Sigmoid colon (tissue), 6 donors: ENCODE measurements at regions not wholly inside any gene's neighbourhood (a gene's known extent, or its start where the extent isn't known, plus 50 kb on each side); places are given as distances from the start of the nearest gene placed in this dataset.

Experiments
- DNase-seq: peaks from one replicate; pipeline ENCODE4 v3.0.0-alpha.2; 2019
- H3K27ac ChIP-seq, 4 donors: fragments of 200-600 bp; sonication (generic); one replicate each; pipeline ENCODE4 v1.5.1; 2016 to 2019; ENCODE audit warnings: mild to moderate bottlenecking in 1 of 4
- H3K27me3 ChIP-seq, 3 donors: fragments of 200-600 bp; sonication (generic); one replicate each; pipeline ENCODE4 v1.5.1; 2019; ENCODE audit warnings: mild to moderate bottlenecking in 1 of 3
- H3K36me3 ChIP-seq, 4 donors: fragments of 200-600 bp; sonication (generic); one replicate each; pipeline ENCODE4 v1.5.1; 2016 to 2019
- H3K4me1 ChIP-seq, 4 donors: fragments of 200-600 bp; sonication (generic); one replicate each; pipeline ENCODE4 v1.5.1; 2017 to 2019
- H3K4me3 ChIP-seq, 4 donors: fragments of 200-600 bp; sonication (generic); one replicate each; pipeline ENCODE4 v1.5.1; 2017 to 2019; ENCODE audit warnings: mild to moderate bottlenecking in 2 of 4, moderate library complexity in 1 of 4
- H3K9me3 ChIP-seq, 4 donors: fragments of 200-600 bp in 3 of 4; sonication (generic) in 3 of 4; one replicate each; pipeline versions ENCODE4 v1.5.1 to v1.6.1; 2013 to 2019
- CTCF ChIP-seq, 4 experiments: fragments of 450-650 bp in 3 of 4; fragments of 200-600 bp in 1 of 4; IDR thresholded peaks; one replicate each; pipeline ENCODE4 v1.5.1; 2016 to 2019; ENCODE audit warnings: antibody characterized with exemption in 4 of 4, mild to moderate bottlenecking in 3 of 4, moderate library complexity in 2 of 4
- EP300 ChIP-seq, 4 donors: sonication (generic); formaldehyde crosslinking; IDR thresholded peaks; one replicate each; pipeline ENCODE4 v1.6.1; 2017; ENCODE audit warnings: antibody characterized with exemption in 4 of 4
- POLR2A ChIP-seq, 2 donors: fragments of 450-650 bp; IDR thresholded peaks; one replicate each; pipeline ENCODE4 v1.6.1; 2016; ENCODE audit warnings: antibody characterized with exemption in 2 of 2, mild to moderate bottlenecking in 2 of 2, moderate library complexity in 2 of 2
- POLR2AphosphoS5 ChIP-seq, 4 donors: sonication (generic); formaldehyde crosslinking; IDR thresholded peaks; one replicate each; pipeline ENCODE4 v1.6.1; 2017; ENCODE audit warnings: antibody characterized with exemption in 4 of 4
- WGBS, 2 donors: extraction: QIAGEN DNeasy Blood & Tissue Kit; methylation state at CpG; one replicate each; pipeline ENCODE4 v1.1.7; 2013; 5-methylcytosine and 5-hydroxymethylcytosine counted together
- intact Hi-C: fragments of 100-400 bp; cut with DNase I; formaldehyde crosslinking; loops from one replicate; pipeline ENCODE4 v1.15.1; 2023
- donor health status: healthy with polysubstance abuse.
- donor health status: healthy.

- no peaks in the 10 kb centered on the region for H3K4me1 ChIP-seq
- no peak overlapping the region for H3K27ac ChIP-seq
- no peaks in the 10 kb centered on the region for H3K36me3 ChIP-seq
- WGBS, 2 donors = 5 to 49% methylated on average over 2 of the region's 2 CpGs
- H3K27me3 ChIP-seq = no peaks in the 10 kb centered on the region
- intact Hi-C loops = no loop called here
- no peak overlapping the region for H3K4me3 ChIP-seq
- H3K9me3 ChIP-seq = no peaks in the 10 kb centered on the region
- TF ChIP-seq CTCF (IDR thresholded peaks at IDR 0.05) (no peak), POLR2A (IDR thresholded peaks at IDR 0.05) (no peak), POLR2AphosphoS5 (IDR thresholded peaks at IDR 0.05) (no peak), EP300 (IDR thresholded peaks at IDR 0.05) (no peak)
- DNase-seq = no peak
Measured at GRCh38 chr4:148680884-148681283, 238.7 kb upstream of the NR3C2 start.

- H3K4me3 ChIP-seq = no peak overlapping the region
- no peaks in the 10 kb centered on the region for H3K4me1 ChIP-seq
- DNase-seq = no peak
- H3K27me3 ChIP-seq = no peaks in the 10 kb centered on the region
- no peaks in the 10 kb centered on the region for H3K9me3 ChIP-seq
- no peaks in the 10 kb centered on the region for H3K36me3 ChIP-seq
- no peak overlapping the region for H3K27ac ChIP-seq
- TF ChIP-seq POLR2A (IDR thresholded peaks at IDR 0.05) (no peak), POLR2AphosphoS5 (IDR thresholded peaks at IDR 0.05) (no peak), CTCF (IDR thresholded peaks at IDR 0.05) (no peak), EP300 (IDR thresholded peaks at IDR 0.05) (no peak)
- intact Hi-C loops = loop anchor here (2.0 kb wide), 1 partner anchor 70 kb away; no protein-coding TSS in a partner anchor
Measured at GRCh38 chr4:148676344-148676743, 234.1 kb upstream of the NR3C2 start.

- no peak overlapping the region for H3K27ac ChIP-seq
- H3K9me3 ChIP-seq = no peaks in the 10 kb centered on the region
- no peak for DNase-seq
- no peak overlapping the region for H3K4me3 ChIP-seq
- TF ChIP-seq POLR2A (IDR thresholded peaks at IDR 0.05) = no peak
- no peak for TF ChIP-seq EP300 (IDR thresholded peaks at IDR 0.05)
- TF ChIP-seq POLR2AphosphoS5 (IDR thresholded peaks at IDR 0.05) = no peak
- no peak for TF ChIP-seq CTCF (IDR thresholded peaks at IDR 0.05)
- H3K27me3 ChIP-seq = no peaks in the 10 kb centered on the region
- no peaks in the 10 kb centered on the region for H3K4me1 ChIP-seq
- intact Hi-C loops = no loop called here
- 44 to 75% methylated on average over 3 of the region's 3 CpGs for WGBS, 2 donors
- no peaks in the 10 kb centered on the region for H3K36me3 ChIP-seq
Measured at GRCh38 chr4:148674876-148675275, 232.7 kb upstream of the NR3C2 start.

GRCh38 chr4:148664636-148665035 is 222.4 kb upstream of the NR3C2 start:
- intact Hi-C loops = no loop called here
- no peak overlapping the region for H3K27ac ChIP-seq
- 95 to 97% methylated on average over 5 of the region's 5 CpGs for WGBS, 2 donors
- TF ChIP-seq EP300 (IDR thresholded peaks at IDR 0.05) (no peak), POLR2AphosphoS5 (IDR thresholded peaks at IDR 0.05) (no peak), CTCF (IDR thresholded peaks at IDR 0.05) (no peak), POLR2A (IDR thresholded peaks at IDR 0.05) (no peak)
- H3K27me3 ChIP-seq = no peaks in the 10 kb centered on the region
- DNase-seq = no peak
- no peak overlapping the region for H3K4me3 ChIP-seq
- no peaks in the 10 kb centered on the region for H3K4me1 ChIP-seq
- no peaks in the 10 kb centered on the region for H3K36me3 ChIP-seq
- H3K9me3 ChIP-seq = peaks cover 0 to 2% (median 0%) of the 10 kb centered on the region in 4 donors

- Histone ChIP-seq H3K9me3 (no peaks in the 10 kb centered on the region), H3K27me3 (no peaks in the 10 kb centered on the region), H3K4me3 (no peak overlapping the region), H3K27ac (no peak overlapping the region), H3K4me1 (no peaks in the 10 kb centered on the region), H3K36me3 (no peaks in the 10 kb centered on the region)
- intact Hi-C loops = no loop called here
- TF ChIP-seq CTCF (IDR thresholded peaks at IDR 0.05) = no peak
- no peak for TF ChIP-seq POLR2AphosphoS5 (IDR thresholded peaks at IDR 0.05)
- TF ChIP-seq POLR2A (IDR thresholded peaks at IDR 0.05) = no peak
- TF ChIP-seq EP300 (IDR thresholded peaks at IDR 0.05) = no peak
- DNase-seq = no peak
- 93 to 95% methylated on average over 2 of the region's 2 CpGs for WGBS, 2 donors
Measured at GRCh38 chr4:148654131-148654530, 211.9 kb upstream of the NR3C2 start.
